Activated naive CD4-positive, alpha-beta T cell treated with anti-CD3 and anti-CD28 coated beads, Interleukin-2, amount 10 ng/mL, durations not matched to agents 7 days and 5 days (primary cell): ENCODE measurements at regions not wholly inside any gene's neighbourhood (a gene's known extent, or its start where the extent isn't known, plus 50 kb on each side); places are given as distances from the start of the nearest gene placed in this dataset.

Experiments used
- CTCF ChIA-PET: fragments of 350-600 bp; sonication (Branson Sonifier 250); formaldehyde crosslinking; loops from one replicate; lab custom pipeline; 2021; ENCODE audit warnings: antibody characterized with exemption; lab: Charles Lee
- DNase-seq: peaks from one replicate; pipeline ENCODE4 v3.0.0-alpha.2; 2020
- H3K27ac Mint-ChIP-seq: one replicate; pipeline ENCODE4 v1.8.0; 2021; ENCODE audit warnings: mild to moderate bottlenecking, moderate library complexity, mixed read lengths
- H3K27me3 Mint-ChIP-seq: one replicate; pipeline ENCODE4 v1.8.0; 2021; ENCODE audit warnings: mild to moderate bottlenecking, mixed read lengths
- H3K36me3 Mint-ChIP-seq: one replicate; pipeline ENCODE4 v1.8.0; 2021; ENCODE audit warnings: mixed read lengths
- H3K4me1 Mint-ChIP-seq: one replicate; pipeline ENCODE4 v1.8.0; 2021; ENCODE audit warnings: mixed read lengths
- H3K4me3 Mint-ChIP-seq: one replicate; pipeline ENCODE4 v1.8.0; 2021; ENCODE audit warnings: mild to moderate bottlenecking, moderate library complexity, mixed read lengths
- H3K9me3 Mint-ChIP-seq: one replicate; pipeline ENCODE4 v1.8.0; 2021; ENCODE audit warnings: mixed read lengths

DNA sequence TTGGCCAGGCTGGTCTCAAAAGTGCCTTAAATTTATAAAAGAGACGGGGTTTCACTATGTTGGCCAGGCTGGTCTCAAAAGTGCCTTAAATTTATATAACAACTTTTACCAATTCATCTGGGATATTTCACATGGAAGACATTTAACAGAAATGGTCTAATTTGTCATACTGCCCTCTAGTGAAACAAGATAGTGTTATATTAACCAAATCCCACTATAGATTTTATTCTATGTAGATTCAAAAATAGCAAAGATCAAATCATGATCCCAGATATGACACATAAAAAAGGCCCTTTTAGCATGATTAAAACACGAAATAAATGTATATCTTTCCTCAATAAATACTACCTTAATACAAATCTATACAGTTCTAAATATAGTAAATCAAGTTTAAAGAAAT lies 102.8 kb upstream of the TFAP2D start:
- CTCF ChIA-PET = no interaction called here
- Mint-ChIP-seq H3K36me3 (no peaks in the 10 kb centered on the region), H3K4me1 (no peaks in the 10 kb centered on the region), H3K9me3 (no peaks in the 10 kb centered on the region), H3K4me3 (no peak overlapping the region), H3K27ac (no peak overlapping the region), H3K27me3 (no peaks in the 10 kb centered on the region)
- no peak for DNase-seq

DNA sequence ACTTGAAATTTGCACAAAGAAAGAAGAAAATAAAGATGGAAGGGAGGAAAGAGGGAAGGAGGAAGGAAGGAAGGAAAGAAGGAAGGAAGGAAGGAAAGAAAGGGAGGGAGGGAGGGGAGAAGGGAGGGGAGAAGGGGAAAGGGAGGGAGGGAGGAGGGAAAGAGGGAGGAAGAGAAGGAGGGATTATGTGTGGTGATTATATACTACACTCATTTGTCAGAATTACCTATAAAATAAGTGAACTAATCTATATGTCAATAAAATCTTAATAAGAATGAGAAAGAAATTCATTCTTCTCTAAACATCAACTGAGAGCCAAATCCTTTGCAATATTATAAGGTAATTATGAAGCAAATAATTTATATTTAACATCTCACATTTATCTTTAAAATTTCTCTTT lies 77.9 kb upstream of the TFAP2D start:
- Mint-ChIP-seq H3K4me3 (no peak overlapping the region), H3K4me1 (no peaks in the 10 kb centered on the region), H3K9me3 (no peaks in the 10 kb centered on the region), H3K27me3 (no peaks in the 10 kb centered on the region), H3K36me3 (no peaks in the 10 kb centered on the region), H3K27ac (no peak overlapping the region)
- CTCF ChIA-PET = no interaction called here
- DNase-seq = no peak

DNA sequence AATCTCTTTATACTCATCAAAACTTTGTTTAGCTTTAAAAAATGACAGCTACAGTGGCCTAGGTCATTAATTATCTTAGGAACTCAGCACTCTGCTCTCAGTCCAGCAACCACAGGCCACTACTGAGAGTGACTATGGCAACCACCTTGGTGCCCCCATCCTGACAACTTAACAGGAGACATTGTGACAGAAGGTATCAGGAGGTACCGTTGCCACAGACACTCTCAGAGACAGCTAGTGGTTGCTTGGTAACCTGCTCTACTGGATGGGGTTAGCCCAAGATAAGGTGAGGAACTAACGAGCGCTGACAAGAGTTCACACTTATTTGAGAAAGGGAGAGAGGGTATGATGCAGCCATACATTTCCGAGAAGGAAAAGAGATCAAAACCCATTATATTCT lies 76.1 kb upstream of the TFAP2D start:
- Mint-ChIP-seq H3K36me3 (no peaks in the 10 kb centered on the region), H3K4me1 (no peaks in the 10 kb centered on the region), H3K9me3 (no peaks in the 10 kb centered on the region), H3K27me3 (no peaks in the 10 kb centered on the region), H3K27ac (no peak overlapping the region), H3K4me3 (no peak overlapping the region)
- no peak for DNase-seq
- CTCF ChIA-PET = no interaction called here

DNA sequence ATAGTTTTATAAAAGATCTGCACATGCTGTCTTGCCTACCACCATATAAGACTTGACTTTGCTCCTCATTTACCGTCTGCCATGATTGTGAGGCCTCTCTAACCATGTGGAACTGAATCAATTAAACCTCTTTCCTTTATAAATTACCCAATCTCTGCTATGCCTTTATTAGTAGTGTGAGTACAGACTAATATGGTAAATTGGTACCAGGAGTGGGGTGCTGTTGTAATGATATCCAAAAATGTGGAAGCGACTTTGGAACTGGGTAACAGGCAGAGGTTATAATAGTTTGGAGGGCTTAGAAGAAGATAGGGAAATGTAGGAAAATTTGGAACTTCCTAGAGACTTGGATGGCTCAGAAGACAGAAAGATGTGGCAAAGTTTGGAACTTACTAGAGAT lies 64.2 kb upstream of the TFAP2D start:
- no peak overlapping the region for H3K4me3 Mint-ChIP-seq
- no peaks in the 10 kb centered on the region for H3K27me3 Mint-ChIP-seq
- peaks cover 31% of the 10 kb centered on the region for H3K9me3 Mint-ChIP-seq
- no peaks in the 10 kb centered on the region for H3K36me3 Mint-ChIP-seq
- no peak overlapping the region for H3K27ac Mint-ChIP-seq
- H3K4me1 Mint-ChIP-seq = no peaks in the 10 kb centered on the region
- CTCF ChIA-PET = no interaction called here
- no peak for DNase-seq

DNA sequence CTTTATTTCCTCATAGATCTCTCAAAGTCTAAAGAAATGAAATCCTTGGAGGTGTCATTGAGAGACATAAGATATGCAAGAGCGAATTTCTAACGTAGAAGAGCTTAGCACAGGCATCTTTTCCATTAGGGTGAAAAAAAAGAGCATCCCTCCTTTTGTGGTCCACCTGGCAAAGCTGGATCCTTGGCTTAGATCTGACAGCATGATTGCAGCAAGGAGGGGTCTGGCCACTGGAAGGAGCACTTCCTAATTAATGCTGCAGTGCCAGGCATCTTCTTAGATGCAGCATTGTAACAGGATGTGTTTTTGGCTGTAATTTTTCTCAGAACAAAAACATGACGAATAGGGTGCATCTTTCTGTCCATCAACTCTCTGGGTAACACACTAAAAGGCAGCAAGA lies 60.1 kb upstream of the TFAP2D start:
- Mint-ChIP-seq H3K36me3 (no peaks in the 10 kb centered on the region), H3K4me3 (no peak overlapping the region), H3K27me3 (no peaks in the 10 kb centered on the region), H3K4me1 (no peaks in the 10 kb centered on the region), H3K9me3 (peaks cover 23% of the 10 kb centered on the region), H3K27ac (no peak overlapping the region)
- no peak for DNase-seq
- CTCF ChIA-PET = no interaction called here

DNA sequence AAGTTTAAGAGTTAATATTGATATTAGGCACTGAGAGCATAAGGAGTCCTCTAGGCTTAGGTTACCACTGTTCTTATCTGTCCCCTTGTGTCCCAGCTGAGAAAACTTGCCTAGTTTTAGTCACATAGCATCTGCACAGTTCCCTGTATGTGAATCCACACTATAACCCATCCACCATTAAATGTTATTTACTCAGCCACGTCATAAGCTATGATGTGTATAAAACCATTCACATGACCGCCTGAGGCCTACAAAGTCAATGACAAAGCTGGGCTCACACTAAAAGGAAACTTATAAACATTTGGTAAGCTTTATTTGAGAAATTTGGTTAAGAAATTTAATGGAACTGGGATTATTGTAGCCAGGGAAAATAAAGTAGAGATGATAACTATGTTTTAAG lies 59.2 kb upstream of the TFAP2D start:
- Mint-ChIP-seq H3K4me1 (no peaks in the 10 kb centered on the region), H3K27ac (no peak overlapping the region), H3K4me3 (no peak overlapping the region), H3K9me3 (peaks cover 17% of the 10 kb centered on the region), H3K36me3 (no peaks in the 10 kb centered on the region), H3K27me3 (no peaks in the 10 kb centered on the region)
- DNase-seq = no peak
- CTCF ChIA-PET = no interaction called here

DNA sequence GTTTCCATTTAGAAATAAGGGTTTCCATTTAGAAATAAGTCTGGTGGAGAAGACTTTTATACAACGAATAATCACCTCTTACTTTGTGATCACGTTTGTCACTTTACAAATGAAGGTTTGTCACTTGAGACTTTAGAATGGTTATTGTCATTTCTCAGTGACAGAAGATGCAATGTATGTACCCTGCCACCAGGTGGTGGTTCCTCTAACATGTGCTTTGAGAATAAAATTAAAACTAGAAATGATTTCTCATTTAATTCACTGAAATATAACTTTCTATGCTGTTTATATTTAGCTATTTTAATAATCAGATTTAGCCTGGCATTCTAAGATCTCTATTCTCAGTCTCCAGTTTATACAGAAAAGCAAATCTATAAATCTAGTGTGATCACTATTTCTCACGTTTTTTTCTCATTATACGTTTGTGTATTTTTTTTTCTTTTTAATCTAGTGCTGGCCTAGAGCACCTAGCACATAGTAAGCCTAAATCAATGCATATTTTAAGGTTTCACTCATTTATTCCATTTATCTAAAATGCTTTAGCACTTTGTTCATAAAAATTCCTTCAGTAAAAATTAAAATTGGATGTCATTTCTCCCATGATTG lies 57.4 kb upstream of the TFAP2D start:
- Mint-ChIP-seq H3K36me3 (no peaks in the 10 kb centered on the region), H3K4me3 (no peak overlapping the region), H3K27ac (no peak overlapping the region), H3K27me3 (no peaks in the 10 kb centered on the region), H3K4me1 (no peaks in the 10 kb centered on the region), H3K9me3 (peaks cover 8% of the 10 kb centered on the region)
- CTCF ChIA-PET = no interaction called here
- no peak for DNase-seq

DNA sequence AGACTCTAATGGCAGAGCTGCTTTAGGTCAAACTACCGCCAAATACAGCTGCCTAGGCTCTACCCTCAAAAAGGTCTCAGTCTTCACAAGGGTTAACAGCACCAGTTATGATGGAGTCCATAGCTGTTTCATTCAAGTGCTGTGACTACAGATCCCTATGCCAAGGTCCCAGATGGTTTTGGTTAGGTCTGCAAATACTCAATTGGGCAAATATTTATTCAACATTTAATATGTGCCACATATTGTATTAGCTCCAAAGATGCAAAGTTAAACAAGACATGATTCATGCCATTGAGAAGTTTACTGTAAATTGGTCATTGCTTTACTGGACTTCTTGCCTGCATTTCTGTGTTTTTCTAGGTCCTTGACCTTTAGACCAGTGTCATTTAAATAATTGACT lies 55.8 kb upstream of the TFAP2D start:
- H3K27ac Mint-ChIP-seq = no peak overlapping the region
- H3K4me3 Mint-ChIP-seq = no peak overlapping the region
- DNase-seq = no peak
- no peaks in the 10 kb centered on the region for H3K27me3 Mint-ChIP-seq
- H3K36me3 Mint-ChIP-seq = no peaks in the 10 kb centered on the region
- no peaks in the 10 kb centered on the region for H3K4me1 Mint-ChIP-seq
- H3K9me3 Mint-ChIP-seq = no peaks in the 10 kb centered on the region
- CTCF ChIA-PET = no interaction called here

DNA sequence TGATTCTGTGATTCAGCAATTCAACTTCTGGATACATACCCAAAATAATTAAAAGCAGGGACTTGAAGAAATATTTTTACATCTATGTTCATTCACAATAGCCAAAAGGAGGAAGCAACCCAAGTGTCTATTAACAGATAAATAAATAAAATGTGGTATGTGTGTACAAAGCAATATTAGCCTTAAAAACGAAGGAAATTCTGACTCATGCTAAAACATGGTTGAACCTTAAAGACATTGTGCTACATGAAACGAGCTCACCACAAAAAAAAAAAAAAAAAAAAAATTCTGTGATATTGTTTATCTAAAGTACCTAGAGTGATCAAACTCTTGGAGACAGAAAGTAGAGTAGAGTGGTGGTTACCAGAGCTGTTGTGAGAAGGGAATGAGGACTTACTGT lies 54.8 kb upstream of the TFAP2D start:
- H3K4me1 Mint-ChIP-seq = no peaks in the 10 kb centered on the region
- H3K27ac Mint-ChIP-seq = no peak overlapping the region
- H3K4me3 Mint-ChIP-seq = no peak overlapping the region
- CTCF ChIA-PET = no interaction called here
- DNase-seq = no peak
- H3K9me3 Mint-ChIP-seq = no peaks in the 10 kb centered on the region
- H3K36me3 Mint-ChIP-seq = no peaks in the 10 kb centered on the region
- no peaks in the 10 kb centered on the region for H3K27me3 Mint-ChIP-seq

DNA sequence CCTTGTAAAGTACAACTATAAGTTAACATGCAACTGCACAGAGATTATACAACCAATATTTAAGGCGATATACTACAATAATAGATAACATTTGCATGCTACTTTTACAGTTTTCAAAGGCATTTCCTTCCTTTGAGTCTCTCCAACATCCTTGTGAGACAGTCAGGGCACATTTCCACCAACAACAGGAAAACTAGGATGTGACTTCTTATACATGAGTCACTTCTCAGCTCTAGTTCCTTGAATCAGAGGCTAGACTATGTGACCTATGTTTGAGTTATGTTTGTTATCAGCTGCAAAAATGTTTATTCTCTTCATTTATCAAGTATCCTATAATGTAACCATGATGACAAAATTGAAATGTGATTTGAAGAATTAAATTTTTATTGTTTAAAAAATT lies 51.7 kb upstream of the TFAP2D start:
- Mint-ChIP-seq H3K27me3 (no peaks in the 10 kb centered on the region), H3K4me1 (no peaks in the 10 kb centered on the region), H3K27ac (no peak overlapping the region), H3K36me3 (no peaks in the 10 kb centered on the region), H3K9me3 (no peaks in the 10 kb centered on the region), H3K4me3 (no peak overlapping the region)
- no peak for DNase-seq
- CTCF ChIA-PET = no interaction called here
